ENCODE measurements at regions not wholly inside any gene's neighbourhood (a gene's known extent, or its start where the extent isn't known, plus 50 kb on each side); places are given as distances from the start of the nearest gene placed in this dataset.
"Not testable (repeated sequence)": the region's sequence is repeated elsewhere in the genome, so short reads cannot be mapped to it uniquely, and the experiment has no call there.

DNA sequence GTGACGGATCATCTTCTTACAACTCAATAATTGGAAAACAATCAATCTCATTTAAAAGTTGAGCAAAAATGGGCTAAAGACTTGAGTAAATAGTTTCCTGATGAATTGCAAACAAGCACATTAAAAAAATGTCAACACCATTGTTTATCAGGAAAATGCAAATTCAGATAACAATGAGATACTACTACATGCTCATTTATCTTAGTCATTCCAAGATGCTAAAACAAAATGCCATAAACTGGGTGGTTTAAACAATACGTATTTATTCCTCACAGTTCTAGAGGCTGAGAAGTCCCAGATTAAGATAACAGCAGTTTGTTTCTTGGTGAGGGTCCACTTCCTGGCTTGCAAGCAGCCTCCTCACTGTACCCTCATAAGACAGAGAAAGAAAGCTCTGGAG lies 359.6 kb downstream of the NR4A2 start:
- TF ChIP-seq, protein P1, sequence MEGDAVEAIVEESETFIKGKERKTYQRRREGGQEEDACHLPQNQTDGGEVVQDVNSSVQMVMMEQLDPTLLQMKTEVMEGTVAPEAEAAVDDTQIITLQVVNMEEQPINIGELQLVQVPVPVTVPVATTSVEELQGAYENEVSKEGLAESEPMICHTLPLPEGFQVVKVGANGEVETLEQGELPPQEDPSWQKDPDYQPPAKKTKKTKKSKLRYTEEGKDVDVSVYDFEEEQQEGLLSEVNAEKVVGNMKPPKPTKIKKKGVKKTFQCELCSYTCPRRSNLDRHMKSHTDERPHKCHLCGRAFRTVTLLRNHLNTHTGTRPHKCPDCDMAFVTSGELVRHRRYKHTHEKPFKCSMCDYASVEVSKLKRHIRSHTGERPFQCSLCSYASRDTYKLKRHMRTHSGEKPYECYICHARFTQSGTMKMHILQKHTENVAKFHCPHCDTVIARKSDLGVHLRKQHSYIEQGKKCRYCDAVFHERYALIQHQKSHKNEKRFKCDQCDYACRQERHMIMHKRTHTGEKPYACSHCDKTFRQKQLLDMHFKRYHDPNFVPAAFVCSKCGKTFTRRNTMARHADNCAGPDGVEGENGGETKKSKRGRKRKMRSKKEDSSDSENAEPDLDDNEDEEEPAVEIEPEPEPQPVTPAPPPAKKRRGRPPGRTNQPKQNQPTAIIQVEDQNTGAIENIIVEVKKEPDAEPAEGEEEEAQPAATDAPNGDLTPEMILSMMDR (IDR thresholded peaks at IDR 0.05; ENCODE audit: poor library complexity, severe bottlenecking), result no peak
- DNase-seq (ENCODE audit: low spot score) (no peak), ATAC-seq (ENCODE audit: low read depth) (no peak)
- no peak overlapping the region for H3K4me3 ChIP-seq (ENCODE audit: severe bottlenecking)
- no peak overlapping the region for H3K27ac ChIP-seq (ENCODE audit: poor library complexity, severe bottlenecking)
- no peaks in the 10 kb centered on the region for H3K27me3 ChIP-seq (ENCODE audit: insufficient read depth, poor library complexity, severe bottlenecking)
- H3K4me1 ChIP-seq (ENCODE audit: insufficient read depth, poor library complexity, severe bottlenecking), result no peaks in the 10 kb centered on the region
- H3K36me3 ChIP-seq (ENCODE audit: low read depth), result no peaks in the 10 kb centered on the region
- no peaks in the 10 kb centered on the region for H3K9me3 ChIP-seq (ENCODE audit: severe bottlenecking)

- not testable (repeated sequence) for H3K4me3 ChIP-seq (ENCODE audit: severe bottlenecking); H3K36me3 ChIP-seq (ENCODE audit: low read depth); H3K4me1 ChIP-seq (ENCODE audit: insufficient read depth, poor library complexity, severe bottlenecking); H3K9me3 ChIP-seq (ENCODE audit: severe bottlenecking); H3K27me3 ChIP-seq (ENCODE audit: insufficient read depth, poor library complexity, severe bottlenecking); H3K27ac ChIP-seq (ENCODE audit: poor library complexity, severe bottlenecking); DNase-seq (ENCODE audit: low spot score); ATAC-seq (ENCODE audit: low read depth)
These were observed 366.5 kb downstream of the NR4A2 start for GRCh38 chr2:155966064-155966471.

- H3K27ac ChIP-seq (ENCODE audit: poor library complexity, severe bottlenecking), result no peak overlapping the region
- no peak overlapping the region for H3K4me3 ChIP-seq (ENCODE audit: severe bottlenecking)
- ATAC-seq (ENCODE audit: low read depth) (peak; percentile 91), DNase-seq (ENCODE audit: low spot score) (no peak)
- H3K27me3 ChIP-seq (ENCODE audit: insufficient read depth, poor library complexity, severe bottlenecking), result no peaks in the 10 kb centered on the region
- no peaks in the 10 kb centered on the region for H3K36me3 ChIP-seq (ENCODE audit: low read depth)
- TF ChIP-seq, protein P1 (IDR thresholded peaks at IDR 0.05; ENCODE audit: poor library complexity, severe bottlenecking), result no peak
- H3K9me3 ChIP-seq (ENCODE audit: severe bottlenecking), result no peaks in the 10 kb centered on the region
- H3K4me1 ChIP-seq (ENCODE audit: insufficient read depth, poor library complexity, severe bottlenecking), result peaks cover 7% of the 10 kb centered on the region
These were observed 367.0 kb downstream of the NR4A2 start for GRCh38 chr2:155965415-155966063.

DNA sequence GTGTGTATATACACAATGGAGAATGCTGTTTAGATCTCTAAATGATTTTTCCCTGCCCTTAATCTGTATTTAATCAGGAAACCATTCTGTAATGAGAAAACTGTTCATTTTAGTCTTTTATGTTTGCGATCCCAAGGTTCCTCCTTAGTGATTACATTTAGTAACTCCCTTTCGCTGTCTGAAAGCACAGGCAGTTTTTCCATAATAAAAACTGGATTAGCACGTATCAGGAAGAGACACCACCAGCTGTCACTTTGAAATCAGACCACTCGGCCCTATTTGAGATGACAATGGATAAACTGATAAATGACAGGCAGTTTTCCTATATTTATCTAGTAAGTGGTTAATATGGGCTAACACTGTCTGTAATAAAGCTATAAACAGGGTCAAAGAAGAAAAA lies 370.9 kb downstream of the NR4A2 start:
- Histone ChIP-seq H3K27ac (ENCODE audit: poor library complexity, severe bottlenecking) (no peak overlapping the region), H3K36me3 (ENCODE audit: low read depth) (no peaks in the 10 kb centered on the region), H3K4me1 (ENCODE audit: insufficient read depth, poor library complexity, severe bottlenecking) (peaks cover 7% of the 10 kb centered on the region), H3K9me3 (ENCODE audit: severe bottlenecking) (no peaks in the 10 kb centered on the region), H3K27me3 (ENCODE audit: insufficient read depth, poor library complexity, severe bottlenecking) (no peaks in the 10 kb centered on the region), H3K4me3 (ENCODE audit: severe bottlenecking) (no peak overlapping the region)
- ATAC-seq (ENCODE audit: low read depth) (no peak), DNase-seq (ENCODE audit: low spot score) (no peak)
- TF ChIP-seq, protein P1 (IDR thresholded peaks at IDR 0.05; ENCODE audit: poor library complexity, severe bottlenecking), result no peak

DNA sequence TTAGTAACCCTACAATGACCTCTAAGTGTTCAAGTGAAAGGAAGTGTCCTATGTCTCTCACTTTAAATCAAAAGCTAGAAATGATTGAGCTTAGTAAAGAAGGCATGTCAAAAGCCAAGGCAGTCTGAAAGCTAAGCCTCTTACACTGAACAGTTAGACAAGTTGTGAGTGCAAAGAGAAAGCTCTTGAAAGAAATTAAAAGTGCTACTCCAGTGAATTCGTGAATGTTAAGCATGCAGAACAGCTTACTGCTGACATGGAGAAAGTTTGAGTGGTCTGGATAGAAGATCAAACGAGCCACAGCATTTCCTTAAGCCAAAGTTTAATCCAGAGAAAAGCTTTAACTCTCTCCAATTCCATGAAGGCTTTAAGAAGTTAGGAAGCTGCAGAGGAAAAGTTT lies 373.7 kb downstream of the NR4A2 start:
- Histone ChIP-seq H3K4me3 (ENCODE audit: severe bottlenecking) (no peak overlapping the region), H3K4me1 (ENCODE audit: insufficient read depth, poor library complexity, severe bottlenecking) (no peaks in the 10 kb centered on the region), H3K27me3 (ENCODE audit: insufficient read depth, poor library complexity, severe bottlenecking) (no peaks in the 10 kb centered on the region), H3K27ac (ENCODE audit: poor library complexity, severe bottlenecking) (no peak overlapping the region), H3K36me3 (ENCODE audit: low read depth) (no peaks in the 10 kb centered on the region), H3K9me3 (ENCODE audit: severe bottlenecking) (no peaks in the 10 kb centered on the region)
- ATAC-seq (ENCODE audit: low read depth) (no peak), DNase-seq (ENCODE audit: low spot score) (no peak)
- TF ChIP-seq, protein P1 (IDR thresholded peaks at IDR 0.05; ENCODE audit: poor library complexity, severe bottlenecking), result no peak
